CD4-positive, alpha-beta T cell (primary cell): ENCODE measurements at regions not wholly inside any gene's neighbourhood (a gene's known extent, or its start where the extent isn't known, plus 50 kb on each side); places are given as distances from the start of the nearest gene placed in this dataset.

Experiments
- ATAC-seq: fragments of 200-7000 bp; cut with Tn5 transposase; one replicate; pipeline ENCODE4 v1.10.0; 2022; ENCODE audit warnings: mild to moderate bottlenecking; ENCODE audit not compliant: poor library complexity
- CTCF ChIA-PET: fragments of 350-600 bp; sonication (Branson Sonifier 250); formaldehyde crosslinking; loops from one replicate; lab custom pipeline; 2021; ENCODE audit warnings: antibody characterized with exemption, inconsistent platforms; lab: Charles Lee
- POLR2A ChIA-PET: fragments of 350-600 bp; sonication (Branson Sonifier 250); formaldehyde crosslinking; loops from one replicate; lab custom pipeline; 2021; ENCODE audit warnings: antibody characterized with exemption, inconsistent platforms; lab: Charles Lee
- DNase-seq, 14 experiments: peaks; one replicate each; pipeline ENCODE4 v3.0.0-alpha.2; 2013 to 2020; ENCODE audit warnings: mixed read lengths in 2 of 14
- H3K27ac ChIP-seq, 2 donors: one replicate each; pipeline versions ENCODE4 v1.5.1 to v1.7.0; 2013; ENCODE audit warnings: low read length in 2 of 2, low read depth in 1 of 2, mild to moderate bottlenecking in 1 of 2
- H3K27me3 ChIP-seq, 2 experiments: 1 replicate in 1 of 2; 2 replicates in 1 of 2; pipeline versions ENCODE4 v1.6.1 to v1.7.0; 2013; ENCODE audit warnings: low read length in 2 of 2, control low read depth in 1 of 2, mild to moderate bottlenecking in 1 of 2, moderate library complexity in 1 of 2; ENCODE audit not compliant: insufficient read depth in 2 of 2, control insufficient read depth in 1 of 2
- H3K36me3 ChIP-seq: one replicate; pipeline ENCODE4 v1.6.1; 2013; ENCODE audit warnings: low read length, control low read depth; ENCODE audit not compliant: insufficient read depth
- H3K4me1 ChIP-seq: one replicate; pipeline ENCODE4 v1.6.1; 2013; ENCODE audit warnings: low read length, control low read depth; ENCODE audit not compliant: insufficient read depth
- H3K4me3 ChIP-seq: one replicate; pipeline ENCODE4 v1.5.1; 2013; ENCODE audit warnings: mild to moderate bottlenecking, low read length, moderate library complexity
- H3K9me3 ChIP-seq, 2 experiments: 1 replicate in 1 of 2; 2 replicates in 1 of 2; pipeline versions ENCODE4 v1.6.1 to v1.7.0; 2013; ENCODE audit warnings: low read length in 2 of 2, mild to moderate bottlenecking in 2 of 2, control low read depth in 1 of 2, moderate library complexity in 1 of 2; ENCODE audit not compliant: control insufficient read depth in 1 of 2, insufficient read depth in 1 of 2
- H3K27ac Mint-ChIP-seq: one replicate; pipeline ENCODE4 v1.8.0; 2020; ENCODE audit warnings: mixed read lengths
- H3K27me3 Mint-ChIP-seq: one replicate; pipeline ENCODE4 v1.8.0; 2021; ENCODE audit warnings: mixed read lengths
- H3K36me3 Mint-ChIP-seq: one replicate; pipeline ENCODE4 v1.8.0; 2021; ENCODE audit warnings: low read depth, mixed read lengths
- H3K4me1 Mint-ChIP-seq: one replicate; pipeline ENCODE4 v1.8.0; 2021; ENCODE audit warnings: low read depth, mixed read lengths
- H3K4me3 Mint-ChIP-seq: one replicate; pipeline ENCODE4 v1.8.0; 2020; ENCODE audit warnings: mild to moderate bottlenecking, mixed read lengths
- H3K9me3 Mint-ChIP-seq: one replicate; pipeline ENCODE4 v1.8.0; 2020; ENCODE audit warnings: mixed read lengths
- intact Hi-C, 2 experiments: fragments of 100-400 bp; cut with DNase I in 1 of 2; cut with micrococcal nuclease in 1 of 2; formaldehyde crosslinking; loops; one replicate each; pipeline versions ENCODE4 v1.15.1 to v1.9.0; 2023 to 2025; cut with DNase I, micrococcal nuclease
- TF ChIP-seq, protein P1 (sequence below): fragments of 200-600 bp; IDR thresholded peaks from one replicate; pipeline ENCODE4 v1.8.0; 2022; ENCODE audit warnings: antibody characterized with exemption, mild to moderate bottlenecking

DNA sequence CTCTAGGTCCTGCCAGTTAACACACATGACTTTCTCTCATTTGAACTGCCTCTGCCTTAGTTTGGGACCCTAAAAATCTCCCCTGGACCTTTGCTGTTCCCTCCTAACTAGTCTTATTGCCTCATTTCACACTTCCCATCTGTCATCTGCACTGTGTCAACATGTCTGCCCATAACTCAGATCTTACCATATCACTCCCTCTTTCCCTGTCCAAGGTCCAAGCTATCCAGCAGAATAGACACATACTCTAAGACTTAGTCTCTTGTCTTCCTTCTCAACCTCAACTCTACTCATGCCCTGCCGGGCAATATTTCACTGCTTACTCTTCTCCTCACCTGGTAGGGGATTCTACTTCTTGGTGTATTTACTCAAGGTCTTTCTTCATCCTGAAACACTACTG is 79.5 kb upstream of the DAB1 start:
- no peak for ATAC-seq
- Histone ChIP-seq H3K27me3 (no peaks in the 10 kb centered on the region), H3K9me3 (no peaks in the 10 kb centered on the region), H3K36me3 (no peaks in the 10 kb centered on the region), H3K4me3 (no peak overlapping the region), H3K4me1 (no peaks in the 10 kb centered on the region), H3K27ac (no peak overlapping the region)
- Mint-ChIP-seq H3K4me1 (no peaks in the 10 kb centered on the region), H3K36me3 (no peaks in the 10 kb centered on the region), H3K9me3 (no peaks in the 10 kb centered on the region), H3K4me3 (no peak overlapping the region), H3K27ac (no peak overlapping the region), H3K27me3 (no peaks in the 10 kb centered on the region)
- intact Hi-C loops, result no loop called here
- no peak for DNase-seq
- TF ChIP-seq, protein P1, sequence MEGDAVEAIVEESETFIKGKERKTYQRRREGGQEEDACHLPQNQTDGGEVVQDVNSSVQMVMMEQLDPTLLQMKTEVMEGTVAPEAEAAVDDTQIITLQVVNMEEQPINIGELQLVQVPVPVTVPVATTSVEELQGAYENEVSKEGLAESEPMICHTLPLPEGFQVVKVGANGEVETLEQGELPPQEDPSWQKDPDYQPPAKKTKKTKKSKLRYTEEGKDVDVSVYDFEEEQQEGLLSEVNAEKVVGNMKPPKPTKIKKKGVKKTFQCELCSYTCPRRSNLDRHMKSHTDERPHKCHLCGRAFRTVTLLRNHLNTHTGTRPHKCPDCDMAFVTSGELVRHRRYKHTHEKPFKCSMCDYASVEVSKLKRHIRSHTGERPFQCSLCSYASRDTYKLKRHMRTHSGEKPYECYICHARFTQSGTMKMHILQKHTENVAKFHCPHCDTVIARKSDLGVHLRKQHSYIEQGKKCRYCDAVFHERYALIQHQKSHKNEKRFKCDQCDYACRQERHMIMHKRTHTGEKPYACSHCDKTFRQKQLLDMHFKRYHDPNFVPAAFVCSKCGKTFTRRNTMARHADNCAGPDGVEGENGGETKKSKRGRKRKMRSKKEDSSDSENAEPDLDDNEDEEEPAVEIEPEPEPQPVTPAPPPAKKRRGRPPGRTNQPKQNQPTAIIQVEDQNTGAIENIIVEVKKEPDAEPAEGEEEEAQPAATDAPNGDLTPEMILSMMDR, result no peak
- CTCF ChIA-PET, result no interaction called here
- POLR2A ChIA-PET, result no interaction called here

DNA sequence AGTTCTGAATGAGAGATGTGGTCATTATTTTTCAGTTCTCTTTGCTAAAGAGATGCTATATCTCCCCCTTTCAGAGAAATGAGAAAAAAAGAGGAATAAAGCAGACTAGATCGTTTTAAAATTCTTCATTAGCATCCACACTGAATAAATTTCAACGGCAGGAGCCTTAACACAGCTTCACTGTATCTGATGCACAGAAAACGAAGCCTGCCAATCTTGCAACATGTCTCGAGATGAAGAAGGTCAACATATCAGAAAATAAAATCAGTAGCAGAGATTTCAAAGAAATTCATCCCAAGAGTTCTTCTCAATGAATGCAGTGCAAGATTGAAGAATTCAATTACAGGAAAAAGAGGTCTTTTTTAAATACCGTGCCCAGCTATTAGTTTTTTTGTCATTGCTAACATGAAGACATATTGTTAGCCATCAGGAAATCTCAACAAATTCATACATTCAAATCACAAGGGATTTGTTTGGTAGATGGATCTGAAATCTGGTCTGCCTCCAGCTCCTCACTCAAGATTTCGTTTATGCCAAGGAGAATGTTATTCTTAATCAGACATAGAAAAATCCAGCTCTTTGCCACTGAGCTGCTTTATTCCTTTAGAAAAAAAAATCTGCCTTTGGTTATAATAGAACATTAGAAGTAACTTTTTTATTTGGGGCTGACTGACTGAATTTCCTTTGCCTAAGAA is 76.4 kb upstream of the DAB1 start:
- ChIA-PET CTCF (no interaction called here), POLR2A (interaction anchor here (0.8 kb wide), 1 partner anchor 55 kb away, joined by 3 read pairs; no protein-coding TSS in a partner anchor)
- Histone ChIP-seq H3K36me3 (no peaks in the 10 kb centered on the region), H3K27me3 (no peaks in the 10 kb centered on the region), H3K27ac (no peak overlapping the region), H3K4me3 (no peak overlapping the region), H3K9me3 (no peaks in the 10 kb centered on the region), H3K4me1 (no peaks in the 10 kb centered on the region)
- Mint-ChIP-seq H3K4me3 (no peak overlapping the region), H3K9me3 (no peaks in the 10 kb centered on the region), H3K36me3 (no peaks in the 10 kb centered on the region), H3K27me3 (no peaks in the 10 kb centered on the region), H3K4me1 (no peaks in the 10 kb centered on the region), H3K27ac (no peak overlapping the region)
- DNase-seq (no peak), ATAC-seq (no peak)
- TF ChIP-seq, protein P1, result no peak
- intact Hi-C loops, result no loop called here

DNA sequence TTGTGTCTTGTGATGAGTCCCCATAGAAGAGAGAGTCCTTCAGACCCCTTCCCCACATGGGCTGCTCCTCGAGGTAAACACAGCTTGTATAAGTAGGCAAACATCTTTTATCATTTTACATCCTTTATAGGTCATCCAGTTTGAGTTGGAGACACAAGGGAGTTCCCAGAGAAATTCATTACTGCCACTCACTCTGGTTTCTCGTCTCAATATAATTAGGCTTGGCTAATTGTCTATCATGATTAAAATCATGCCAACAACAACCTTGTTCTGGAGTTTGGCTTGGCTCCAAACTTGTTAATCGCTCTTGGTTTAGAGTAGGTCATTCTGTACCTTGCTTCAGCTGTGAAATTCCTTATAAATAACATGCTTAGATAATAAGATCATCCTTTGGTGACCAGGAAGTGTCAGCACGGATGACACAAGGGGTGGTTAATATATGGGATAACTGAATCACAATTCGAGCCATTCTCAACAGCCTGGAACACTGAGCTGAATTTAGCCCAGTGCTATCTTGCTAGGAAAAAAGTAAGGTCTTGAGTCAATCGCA is 70.7 kb upstream of the DAB1 start:
- POLR2A ChIA-PET, result no interaction called here
- intact Hi-C loops, result no loop called here
- TF ChIP-seq, protein P1, result no peak
- H3K9me3 ChIP-seq, result no peaks in the 10 kb centered on the region
- Mint-ChIP-seq H3K9me3 (no peaks in the 10 kb centered on the region), H3K27me3 (no peaks in the 10 kb centered on the region), H3K4me3 (no peak overlapping the region), H3K4me1 (no peaks in the 10 kb centered on the region), H3K36me3 (no peaks in the 10 kb centered on the region), H3K27ac (no peak overlapping the region)
- H3K27me3 ChIP-seq, result no peaks in the 10 kb centered on the region
- no peak overlapping the region for H3K27ac ChIP-seq
- H3K36me3 ChIP-seq, result no peaks in the 10 kb centered on the region
- DNase-seq (no peak), ATAC-seq (no peak)
- H3K4me3 ChIP-seq, result no peak overlapping the region
- CTCF ChIA-PET, result no interaction called here
- H3K4me1 ChIP-seq, result no peaks in the 10 kb centered on the region
